ENCODE measurements at regions not wholly inside any gene's neighbourhood (a gene's known extent, or its start where the extent isn't known, plus 50 kb on each side); places are given as distances from the start of the nearest gene placed in this dataset.
"Not testable (repeated sequence)": the region's sequence is repeated elsewhere in the genome, so short reads cannot be mapped to it uniquely, and the experiment has no call there.

DNA sequence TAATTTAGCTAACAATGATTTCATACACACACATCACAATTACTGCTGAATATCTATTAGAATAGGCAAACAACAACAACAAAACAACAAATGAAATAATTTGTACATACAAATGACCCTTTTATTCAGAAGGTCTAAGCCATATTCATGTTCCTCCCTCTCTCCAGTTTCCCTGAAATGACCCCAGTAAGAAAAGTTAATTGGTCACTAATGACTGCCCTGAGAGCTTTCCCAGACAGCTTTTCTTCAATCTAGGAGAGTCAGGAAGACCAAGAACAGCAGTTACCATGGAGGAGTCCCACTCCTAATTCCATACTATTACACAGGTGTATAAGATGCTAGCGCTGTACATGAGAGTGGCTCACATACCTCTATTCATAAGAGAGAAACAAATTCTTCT, 121.2 kb upstream of the GRIP1 start:
- CTCF ChIA-PET, result no interaction called here
- DNase-seq, result no peak
- Mint-ChIP-seq H3K9me3 (no peaks in the 10 kb centered on the region), H3K4me1 (peaks cover 4% of the 10 kb centered on the region), H3K27ac (no peak overlapping the region), H3K36me3 (ENCODE audit: low read depth) (no peaks in the 10 kb centered on the region), H3K27me3 (peaks cover 25% of the 10 kb centered on the region), H3K4me3 (no peak overlapping the region)
- POLR2A ChIA-PET, result no interaction called here

DNA sequence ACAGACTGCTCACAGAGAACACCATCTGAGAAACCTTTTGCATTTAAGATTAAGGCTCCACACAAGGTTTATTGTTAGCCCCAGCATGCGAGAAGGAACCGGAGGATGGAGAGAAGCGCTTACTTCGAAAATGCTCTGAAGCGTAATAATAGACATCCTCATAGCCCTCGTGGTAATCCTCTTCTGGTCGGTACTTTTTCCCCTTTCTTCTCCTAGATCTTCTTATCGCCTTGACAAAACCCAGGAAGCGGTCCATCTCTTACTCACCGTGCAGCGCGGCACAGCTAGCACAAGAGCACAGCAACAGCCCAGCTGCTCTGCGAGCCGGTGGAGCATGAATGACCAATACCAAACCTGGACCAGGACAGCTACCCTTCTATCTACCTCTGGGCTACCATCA, 125.1 kb upstream of the GRIP1 start:
- H3K4me3 Mint-ChIP-seq, result no peak overlapping the region
- DNase-seq, result no peak
- no peaks in the 10 kb centered on the region for H3K9me3 Mint-ChIP-seq
- no peak overlapping the region for H3K27ac Mint-ChIP-seq
- ChIA-PET CTCF (interaction anchor here (1.5 kb wide), 1 partner anchor 14 kb away, joined by 4 read pairs; no protein-coding TSS in a partner anchor), POLR2A (no interaction called here)
- no peaks in the 10 kb centered on the region for H3K36me3 Mint-ChIP-seq (ENCODE audit: low read depth)
- peaks cover 16% of the 10 kb centered on the region for H3K27me3 Mint-ChIP-seq
- peaks cover 4% of the 10 kb centered on the region for H3K4me1 Mint-ChIP-seq

DNA sequence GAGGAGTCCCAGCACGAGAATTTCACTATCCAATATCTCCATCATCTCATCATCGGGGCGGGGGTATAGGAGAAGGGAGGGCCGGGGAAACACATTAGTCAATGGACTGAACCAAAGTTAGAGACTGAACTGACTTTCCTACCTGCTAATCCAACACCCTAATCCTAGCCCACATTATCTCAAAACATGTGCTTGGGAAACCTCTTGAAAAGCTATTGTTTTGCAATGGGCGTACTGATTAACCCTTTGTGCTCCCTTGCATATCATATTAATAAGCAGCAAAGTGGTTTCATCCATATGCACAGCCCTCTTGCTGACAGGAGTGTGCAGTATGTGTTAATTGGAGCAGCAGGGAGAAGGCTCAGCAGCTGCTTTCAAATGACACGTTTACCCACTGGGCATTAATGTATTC, 125.7 kb upstream of the GRIP1 start:
- no peaks in the 10 kb centered on the region for H3K9me3 Mint-ChIP-seq

DNA sequence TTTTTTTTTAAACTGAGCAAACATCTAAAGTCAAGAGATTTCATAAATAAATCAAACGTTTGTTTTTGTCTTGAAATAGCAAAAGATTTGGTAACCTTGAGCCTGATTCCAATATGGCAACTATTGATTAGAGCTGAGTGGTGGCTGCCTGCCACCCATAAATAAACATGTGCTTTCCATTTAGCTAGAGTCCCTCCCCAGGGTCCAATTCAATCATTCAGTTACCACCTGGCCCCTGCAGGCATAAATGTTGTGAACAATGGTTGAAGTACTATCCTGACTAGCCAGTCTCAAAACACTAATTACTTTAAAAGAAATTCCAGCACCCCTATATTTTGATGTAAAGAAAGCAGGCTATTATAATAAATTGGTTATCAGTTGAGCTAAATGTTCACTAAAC, 129.7 kb upstream of the GRIP1 start:
- H3K27ac Mint-ChIP-seq, result no peak overlapping the region
- ChIA-PET CTCF (no interaction called here), POLR2A (no interaction called here)
- H3K27me3 Mint-ChIP-seq, result peaks cover 2% of the 10 kb centered on the region
- no peaks in the 10 kb centered on the region for H3K36me3 Mint-ChIP-seq (ENCODE audit: low read depth)
- no peaks in the 10 kb centered on the region for H3K9me3 Mint-ChIP-seq
- H3K4me1 Mint-ChIP-seq, result peaks cover 9% of the 10 kb centered on the region
- no peak for DNase-seq
- H3K4me3 Mint-ChIP-seq, result no peak overlapping the region

More for the DNA sequence above, 125.7 kb upstream of the GRIP1 start:
- no peaks in the 10 kb centered on the region for H3K36me3 Mint-ChIP-seq (ENCODE audit: low read depth)
- POLR2A ChIA-PET, result no interaction called here
- CTCF ChIA-PET, result interaction anchor here (0.6 to 1.5 kb wide), 2 partner anchors 13 to 1682 kb away, joined by 3 to 4 read pairs; no protein-coding TSS in a partner anchor
- H3K27ac Mint-ChIP-seq, result no peak overlapping the region
- H3K4me1 Mint-ChIP-seq, result peaks cover 2% of the 10 kb centered on the region
- H3K27me3 Mint-ChIP-seq, result peaks cover 15% of the 10 kb centered on the region
- no peak for DNase-seq
- no peak overlapping the region for H3K4me3 Mint-ChIP-seq

DNA sequence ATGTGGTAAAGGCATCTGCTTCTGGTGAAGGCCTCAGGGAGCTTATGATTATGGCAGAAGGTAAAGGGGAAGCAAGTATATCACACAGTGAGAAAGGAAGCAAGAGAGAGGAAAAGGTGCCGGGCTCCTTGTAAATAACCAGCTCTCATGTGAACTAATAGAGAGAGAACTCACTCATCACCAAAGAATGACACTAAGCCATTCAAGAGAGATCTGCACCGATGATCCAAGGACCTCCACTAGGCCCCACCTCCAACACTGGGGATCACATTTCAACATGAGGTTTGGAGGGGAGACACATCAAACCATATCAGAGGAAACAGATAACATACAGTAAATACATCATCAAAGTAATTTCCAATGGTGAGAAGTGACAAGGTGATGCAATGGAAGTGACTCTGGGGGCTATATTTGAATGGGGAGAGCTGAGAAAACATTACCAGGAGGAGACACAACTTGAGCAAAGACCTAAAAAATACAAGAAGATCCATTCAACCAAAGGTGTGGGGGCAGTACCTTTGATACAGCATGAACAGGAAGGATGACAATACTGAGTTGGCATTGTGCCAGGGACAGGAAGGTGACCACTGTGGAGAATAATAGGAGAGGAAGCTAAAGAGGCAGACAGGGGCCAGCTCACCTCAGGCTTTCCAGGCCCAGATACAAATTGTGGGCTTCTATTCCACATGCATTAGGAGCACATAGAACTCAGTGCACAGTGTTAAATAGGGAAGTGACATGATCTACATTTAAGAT, 134.4 kb upstream of the GRIP1 start:
- Mint-ChIP-seq H3K36me3 (ENCODE audit: low read depth) (no peaks in the 10 kb centered on the region), H3K4me3 (no peak overlapping the region), H3K27me3 (no peaks in the 10 kb centered on the region), H3K9me3 (no peaks in the 10 kb centered on the region), H3K27ac (no peak overlapping the region), H3K4me1 (peaks cover 9% of the 10 kb centered on the region)
- ChIA-PET POLR2A (no interaction called here), CTCF (no interaction called here)
- DNase-seq, result no peak

DNA sequence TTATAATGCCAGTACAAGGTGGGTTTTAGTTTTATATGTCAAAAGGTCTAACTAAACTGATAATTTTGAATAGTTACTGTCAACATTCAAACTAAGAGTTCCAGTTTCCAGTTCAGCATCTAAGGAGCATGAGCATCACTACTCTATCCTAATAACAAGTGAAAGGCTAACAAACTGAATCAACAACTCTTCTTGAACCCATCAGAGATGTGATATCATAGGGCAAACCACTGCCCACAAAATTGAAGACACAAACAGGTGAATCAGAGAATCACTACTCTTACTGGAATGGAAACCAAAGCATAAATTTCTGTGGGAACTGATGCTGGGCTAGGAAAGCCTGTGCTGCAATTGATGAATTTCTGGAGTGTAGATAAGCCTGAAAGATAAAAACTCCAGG, 140.7 kb upstream of the GRIP1 start:
- Mint-ChIP-seq H3K27me3 (no peaks in the 10 kb centered on the region), H3K9me3 (peaks cover 3% of the 10 kb centered on the region), H3K4me1 (peaks cover 3% of the 10 kb centered on the region), H3K36me3 (ENCODE audit: low read depth) (no peaks in the 10 kb centered on the region), H3K4me3 (no peak overlapping the region), H3K27ac (no peak overlapping the region)
- no peak for DNase-seq
- POLR2A ChIA-PET, result no interaction called here
- CTCF ChIA-PET, result interaction anchor here (1.6 kb wide), 1 partner anchor 10 kb away, joined by 6 read pairs; no protein-coding TSS in a partner anchor

DNA sequence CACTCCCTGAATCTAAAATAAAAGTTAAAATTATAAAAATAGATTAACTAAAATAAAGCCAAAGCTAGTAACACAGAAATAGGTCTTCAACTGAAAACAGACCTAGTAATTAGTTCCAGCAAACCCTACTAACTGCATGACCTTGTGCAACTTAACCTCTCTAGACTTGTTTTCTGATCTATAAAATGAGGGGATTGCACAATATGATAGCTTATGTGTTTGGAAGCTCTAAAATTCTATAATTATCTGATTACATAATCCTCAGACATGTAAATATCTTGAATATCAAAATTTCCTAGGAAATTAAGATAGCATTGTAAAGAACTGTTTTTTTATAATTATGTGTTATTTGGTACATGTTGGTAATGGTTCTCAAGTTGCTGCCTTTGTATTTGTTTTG, 144.1 kb upstream of the GRIP1 start:
- no peaks in the 10 kb centered on the region for H3K27me3 Mint-ChIP-seq
- ChIA-PET CTCF (no interaction called here), POLR2A (no interaction called here)
- H3K36me3 Mint-ChIP-seq (ENCODE audit: low read depth), result no peaks in the 10 kb centered on the region
- DNase-seq, result no peak
- no peak overlapping the region for H3K27ac Mint-ChIP-seq
- H3K4me1 Mint-ChIP-seq, result peaks cover 3% of the 10 kb centered on the region
- peaks cover 6% of the 10 kb centered on the region for H3K9me3 Mint-ChIP-seq
- H3K4me3 Mint-ChIP-seq, result no peak overlapping the region

DNA sequence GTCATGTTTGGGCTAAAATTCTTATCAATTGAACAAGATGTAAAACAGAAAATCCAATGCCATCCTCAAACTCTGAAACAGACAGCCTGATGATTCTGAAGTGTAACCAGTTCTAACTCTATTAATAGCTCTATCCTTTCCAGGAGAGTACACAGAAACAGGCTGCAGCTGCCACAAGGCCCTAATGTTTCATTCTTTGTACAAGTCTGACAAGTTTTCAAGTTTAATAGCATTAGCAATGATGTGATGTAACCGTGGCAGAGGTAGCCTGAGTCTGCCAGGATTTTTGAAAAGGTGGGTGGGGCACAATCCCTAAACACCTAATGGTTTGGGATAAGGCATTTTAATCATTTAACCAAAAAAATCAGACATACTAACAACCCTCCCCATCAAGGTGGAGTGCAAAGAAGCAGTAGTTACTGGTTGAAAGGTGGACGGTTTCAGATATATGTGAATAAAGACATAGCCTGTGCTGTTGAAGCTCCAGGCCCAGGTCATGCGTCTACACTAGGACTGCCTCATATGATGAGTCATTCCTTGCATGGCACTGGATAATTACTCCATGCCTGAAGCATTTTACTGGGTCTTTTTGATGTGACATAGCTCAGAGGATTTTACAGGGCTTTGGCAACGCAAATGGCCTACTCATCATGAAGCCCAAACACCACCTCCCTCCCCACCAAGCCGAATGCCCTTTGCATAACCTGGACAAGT, 145.1 kb upstream of the GRIP1 start:
- H3K4me3 Mint-ChIP-seq, result no peak overlapping the region
- H3K27ac Mint-ChIP-seq, result no peak overlapping the region
- H3K4me1 Mint-ChIP-seq, result peaks cover 9% of the 10 kb centered on the region
- peaks cover 6% of the 10 kb centered on the region for H3K9me3 Mint-ChIP-seq
- ChIA-PET POLR2A (no interaction called here), CTCF (interaction anchor here (0.6 kb wide), 1 partner anchor 1537 kb away, joined by 3 read pairs; no protein-coding TSS in a partner anchor)
- no peaks in the 10 kb centered on the region for H3K36me3 Mint-ChIP-seq (ENCODE audit: low read depth)
- H3K27me3 Mint-ChIP-seq, result no peaks in the 10 kb centered on the region
- no peak for DNase-seq

DNA sequence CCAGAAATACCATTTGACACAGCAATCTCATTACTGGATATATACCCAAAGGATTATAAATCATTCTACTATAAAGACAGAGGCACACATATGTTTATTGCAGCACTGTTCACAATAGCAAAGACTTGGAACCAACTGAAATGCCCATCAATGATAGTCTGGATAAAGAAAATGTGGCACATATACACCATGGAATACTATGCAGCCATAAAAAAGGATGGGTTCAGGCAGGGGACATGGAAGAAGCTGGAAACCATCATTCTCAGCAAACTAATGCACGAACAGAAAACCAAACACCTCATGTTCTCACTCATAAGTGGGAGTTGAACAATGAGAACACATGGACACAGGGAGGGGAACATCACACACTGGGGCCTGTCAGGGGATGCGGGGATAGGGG, 147.0 kb upstream of the GRIP1 start:
- POLR2A ChIA-PET; H3K27ac Mint-ChIP-seq; H3K36me3 Mint-ChIP-seq (ENCODE audit: low read depth); CTCF ChIA-PET; H3K9me3 Mint-ChIP-seq; DNase-seq; H3K4me3 Mint-ChIP-seq; H3K27me3 Mint-ChIP-seq: not testable (repeated sequence)
- peaks cover 23% of the 10 kb centered on the region for H3K4me1 Mint-ChIP-seq

DNA sequence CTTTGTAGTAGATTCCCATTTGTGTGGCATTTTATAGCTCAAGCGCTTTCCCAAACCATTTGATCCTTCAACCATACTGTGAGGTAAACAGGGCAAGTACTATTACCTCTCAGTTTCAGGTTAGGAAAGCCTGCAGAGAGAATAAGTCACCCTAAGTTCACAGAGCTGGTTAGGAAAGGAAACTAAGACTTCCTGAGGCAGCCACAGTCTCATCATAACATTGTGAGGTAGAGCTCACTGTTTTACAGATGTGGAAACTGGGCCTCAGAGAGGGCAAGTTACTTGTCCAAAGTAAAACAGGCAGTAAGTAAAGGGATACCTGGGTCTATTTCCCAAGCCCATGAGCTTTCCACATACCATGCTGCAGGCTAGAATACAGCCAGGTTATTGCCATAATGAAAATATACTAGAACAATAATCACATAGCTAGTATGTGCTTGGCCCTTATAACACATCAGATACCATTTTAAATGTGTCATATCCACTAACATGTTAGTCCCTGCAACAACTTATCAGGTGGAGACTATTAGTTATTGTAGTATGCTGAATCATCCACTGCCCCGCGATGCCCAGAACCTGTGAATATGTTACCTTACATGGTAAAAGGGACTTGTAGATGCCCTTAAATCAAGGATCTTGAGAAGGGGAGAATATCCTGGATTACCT, 150.9 kb upstream of the GRIP1 start:
- peak; percentile 46 for DNase-seq
- H3K4me3 Mint-ChIP-seq, result no peak overlapping the region

DNA sequence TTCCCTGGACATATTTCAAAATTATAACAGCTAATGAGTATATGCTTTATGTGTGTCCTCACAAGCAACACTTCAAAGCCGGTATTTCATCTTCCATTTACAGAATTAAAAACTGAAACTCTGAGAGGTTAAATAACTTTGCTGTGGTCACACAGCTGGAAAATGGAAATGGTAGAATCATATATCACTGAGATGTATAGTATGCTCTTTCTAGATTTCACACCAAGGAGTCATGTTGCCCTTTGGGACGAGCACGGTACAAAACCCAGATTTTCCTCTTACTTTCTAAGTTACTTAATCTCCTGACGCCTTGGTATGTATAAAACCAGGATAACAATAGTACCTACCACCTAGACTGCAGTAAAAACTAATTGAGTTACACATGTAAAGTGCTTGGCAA, 152.6 kb upstream of the GRIP1 start:
- H3K27ac Mint-ChIP-seq, result no peak overlapping the region
- peaks cover 43% of the 10 kb centered on the region for H3K4me1 Mint-ChIP-seq
- POLR2A ChIA-PET, result no interaction called here
- no peaks in the 10 kb centered on the region for H3K9me3 Mint-ChIP-seq
- no peak overlapping the region for H3K4me3 Mint-ChIP-seq
- CTCF ChIA-PET, result no interaction called here
- H3K36me3 Mint-ChIP-seq (ENCODE audit: low read depth), result no peaks in the 10 kb centered on the region
- H3K27me3 Mint-ChIP-seq, result no peaks in the 10 kb centered on the region
- no peak for DNase-seq

More for the DNA sequence above, 150.9 kb upstream of the GRIP1 start:
- Mint-ChIP-seq H3K36me3 (ENCODE audit: low read depth) (no peaks in the 10 kb centered on the region), H3K27ac (peak overlapping the region; percentile 76), H3K9me3 (peaks cover 3% of the 10 kb centered on the region), H3K27me3 (no peaks in the 10 kb centered on the region), H3K4me1 (peaks cover 43% of the 10 kb centered on the region)
- ChIA-PET POLR2A (no interaction called here), CTCF (interaction anchor here (0.8 to 1.7 kb wide), 2 partner anchors 10 to 40 kb away, joined by 3 to 6 read pairs; no protein-coding TSS in a partner anchor)

DNA sequence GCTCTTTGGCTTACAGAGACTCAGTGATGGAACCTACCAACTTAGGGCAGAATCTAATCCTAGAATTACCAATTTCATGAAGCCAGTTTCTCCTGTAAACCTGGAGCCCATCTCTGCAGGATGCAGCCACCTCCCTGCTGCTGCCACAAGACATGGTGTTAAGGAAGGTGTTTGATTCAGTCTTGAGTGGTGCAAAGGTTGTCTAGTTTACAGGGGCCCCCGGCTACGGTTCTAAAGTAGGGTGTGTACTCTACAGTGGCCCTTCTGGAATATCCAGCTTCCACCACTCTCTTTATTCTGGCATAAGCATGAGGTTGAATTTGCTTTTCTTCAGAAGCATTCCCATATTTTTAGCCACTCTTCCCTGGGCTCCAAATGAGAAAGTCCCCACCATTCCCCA, 154.1 kb upstream of the GRIP1 start:
- H3K4me1 Mint-ChIP-seq, result peaks cover 43% of the 10 kb centered on the region
- H3K4me3 Mint-ChIP-seq, result no peak overlapping the region
- POLR2A ChIA-PET, result no interaction called here
- H3K27me3 Mint-ChIP-seq, result peaks cover 2% of the 10 kb centered on the region
- H3K9me3 Mint-ChIP-seq, result no peaks in the 10 kb centered on the region
- CTCF ChIA-PET, result no interaction called here
- H3K27ac Mint-ChIP-seq, result no peak overlapping the region
- no peaks in the 10 kb centered on the region for H3K36me3 Mint-ChIP-seq (ENCODE audit: low read depth)
- no peak for DNase-seq

DNA sequence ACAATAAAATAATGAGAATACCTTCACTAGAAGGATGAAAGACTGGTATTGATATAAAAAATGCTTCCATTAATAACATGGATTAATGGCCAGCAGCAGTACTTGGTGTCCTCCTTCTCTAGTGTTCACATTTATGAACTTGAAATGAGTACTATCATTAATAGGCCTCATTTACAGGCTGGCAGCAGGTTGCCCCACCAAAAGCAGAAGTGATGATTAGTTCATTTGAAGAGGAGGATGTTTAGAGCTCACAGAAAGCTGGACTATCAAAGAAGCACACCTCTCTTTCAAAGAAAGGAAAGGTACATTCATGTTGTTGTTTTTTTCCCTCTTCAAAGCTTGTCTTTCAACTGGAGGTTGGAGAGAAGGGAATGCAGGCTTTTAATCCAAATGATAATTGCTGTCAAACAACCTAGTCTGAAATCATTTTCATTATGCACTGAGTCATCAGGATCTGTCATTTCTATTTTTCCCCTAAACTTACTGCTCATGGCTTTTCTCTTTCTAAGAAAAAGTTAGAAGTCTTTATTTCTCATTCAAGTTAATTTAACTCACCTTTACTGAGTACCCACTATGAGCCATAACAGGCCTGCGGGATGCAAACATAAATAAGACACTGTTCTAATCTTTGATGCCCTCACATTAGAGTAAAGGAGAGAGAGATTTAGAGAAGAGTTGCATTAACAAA, 157.9 kb upstream of the GRIP1 start:
- POLR2A ChIA-PET, result no interaction called here
- DNase-seq, result no peak
- peaks cover 13% of the 10 kb centered on the region for H3K4me1 Mint-ChIP-seq
- H3K27me3 Mint-ChIP-seq, result peaks cover 3% of the 10 kb centered on the region
- no peak overlapping the region for H3K27ac Mint-ChIP-seq
- no peak overlapping the region for H3K4me3 Mint-ChIP-seq
- CTCF ChIA-PET, result no interaction called here
- no peaks in the 10 kb centered on the region for H3K36me3 Mint-ChIP-seq (ENCODE audit: low read depth)
- H3K9me3 Mint-ChIP-seq, result no peaks in the 10 kb centered on the region

Measured in activated CD4-positive, alpha-beta T cell treated with anti-CD3 and anti-CD28 coated beads, Interleukin-2, amount 10 ng/mL, durations not matched to agents 7 days and 5 days (primary cell).